ENCODE measurements at regions not wholly inside any gene's neighbourhood (a gene's known extent, or its start where the extent isn't known, plus 50 kb on each side); places are given as distances from the start of the nearest gene placed in this dataset.
A peak's percentile ranks its signal among the peaks of the same experiment; 100 is the strongest.

- DNase-seq: peak; percentile 84
Observed at GRCh38 chr6:134519465-134519864, 201.6 kb upstream of the SGK1 start.

GRCh38 chr6:134517868-134518267 is 200.0 kb upstream of the SGK1 start:
- DNase-seq: peak; percentile 79

- peak; percentile 61 for DNase-seq
Observed at GRCh38 chr6:134517145-134517658, 199.3 kb upstream of the SGK1 start.

GRCh38 chr6:134516582-134516981 is 198.7 kb upstream of the SGK1 start:
- no peak for DNase-seq

GRCh38 chr6:134515986-134516385 is 198.1 kb upstream of the SGK1 start:
- no peak for DNase-seq

- DNase-seq: peak; percentile 60
Observed at GRCh38 chr6:134512981-134513391, 195.1 kb upstream of the SGK1 start.

- DNase-seq: peak; percentile 28
Observed at GRCh38 chr6:134511984-134512683, 194.2 kb upstream of the SGK1 start.

GRCh38 chr6:134510920-134511319 is 193.0 kb upstream of the SGK1 start:
- DNase-seq: peak; percentile 79

- peak; percentile 23 for DNase-seq
Observed at GRCh38 chr6:134510142-134510541, 192.2 kb upstream of the SGK1 start.

- DNase-seq: no peak
Observed at GRCh38 chr6:134508862-134509498, 191.1 kb upstream of the SGK1 start.

GRCh38 chr6:134506162-134506561 is 188.2 kb upstream of the SGK1 start:
- no peak for DNase-seq

- no peak for DNase-seq
Observed at GRCh38 chr6:134503585-134504281, 185.8 kb upstream of the SGK1 start.

- DNase-seq: no peak
Observed at GRCh38 chr6:134502614-134503549, 185.0 kb upstream of the SGK1 start.

GRCh38 chr6:134495890-134496248 is 178.0 kb upstream of the SGK1 start:
- no peak for DNase-seq

GRCh38 chr6:134495203-134495889 is 177.4 kb upstream of the SGK1 start:
- no peak for DNase-seq

- DNase-seq: no peak
Observed at GRCh38 chr6:134493789-134494188, 175.9 kb upstream of the SGK1 start.

GRCh38 chr6:134491477-134491876 is 173.6 kb upstream of the SGK1 start:
- no peak for DNase-seq

GRCh38 chr6:134482593-134483270 is 164.8 kb upstream of the SGK1 start:
- no peak for DNase-seq

GRCh38 chr6:134481966-134482365 is 164.1 kb upstream of the SGK1 start:
- DNase-seq: no peak

- DNase-seq: no peak
Observed at GRCh38 chr6:134480593-134480992, 162.7 kb upstream of the SGK1 start.

- DNase-seq: no peak
Observed at GRCh38 chr6:134478764-134479399, 161.0 kb upstream of the SGK1 start.
